DND-41 (cell line): ENCODE measurements at regions not wholly inside any gene's neighbourhood (a gene's known extent, or its start where the extent isn't known, plus 50 kb on each side); places are given as distances from the start of the nearest gene placed in this dataset.
"Not testable (repeated sequence)": the region's sequence is repeated elsewhere in the genome, so short reads cannot be mapped to it uniquely, and the experiment has no call there.

Experiments used
- EZH2 ChIP-seq: IDR thresholded peaks from 3 replicates; pipeline ENCODE4 v1.6.1; 2012; ENCODE audit warnings: borderline replicate concordance, low read depth, mild to moderate bottlenecking, moderate library complexity, low read length, inconsistent platforms; ENCODE audit not compliant: severe bottlenecking
- TF ChIP-seq, protein P1 (sequence below): IDR thresholded peaks from 2 replicates; pipeline ENCODE4 v1.5.1; 2012; ENCODE audit warnings: borderline replicate concordance, low read length, moderate library complexity, mild to moderate bottlenecking; ENCODE audit not compliant: poor library complexity, severe bottlenecking; ENCODE audit errors: extremely low read depth

DNA sequence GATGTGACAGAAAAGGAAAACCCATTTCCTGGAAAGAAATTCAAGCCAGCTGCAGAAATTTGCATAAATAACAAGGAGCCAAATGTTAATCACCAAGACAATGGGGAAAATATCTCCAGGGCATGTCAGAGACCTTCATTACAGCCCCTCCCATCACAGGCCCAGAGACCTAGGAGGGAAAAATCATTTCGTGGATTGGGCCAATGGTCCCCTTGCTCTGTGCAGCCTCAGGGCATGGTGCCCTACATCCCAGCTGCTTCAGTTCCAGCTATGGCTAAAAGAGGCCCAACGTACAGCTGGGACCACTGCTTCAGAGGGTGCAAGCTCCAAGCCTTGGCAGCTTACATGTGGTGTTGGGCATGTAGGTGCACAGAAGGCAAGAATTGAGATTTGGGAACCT lies 558.3 kb downstream of the FRK start:
- TF ChIP-seq, protein P1, sequence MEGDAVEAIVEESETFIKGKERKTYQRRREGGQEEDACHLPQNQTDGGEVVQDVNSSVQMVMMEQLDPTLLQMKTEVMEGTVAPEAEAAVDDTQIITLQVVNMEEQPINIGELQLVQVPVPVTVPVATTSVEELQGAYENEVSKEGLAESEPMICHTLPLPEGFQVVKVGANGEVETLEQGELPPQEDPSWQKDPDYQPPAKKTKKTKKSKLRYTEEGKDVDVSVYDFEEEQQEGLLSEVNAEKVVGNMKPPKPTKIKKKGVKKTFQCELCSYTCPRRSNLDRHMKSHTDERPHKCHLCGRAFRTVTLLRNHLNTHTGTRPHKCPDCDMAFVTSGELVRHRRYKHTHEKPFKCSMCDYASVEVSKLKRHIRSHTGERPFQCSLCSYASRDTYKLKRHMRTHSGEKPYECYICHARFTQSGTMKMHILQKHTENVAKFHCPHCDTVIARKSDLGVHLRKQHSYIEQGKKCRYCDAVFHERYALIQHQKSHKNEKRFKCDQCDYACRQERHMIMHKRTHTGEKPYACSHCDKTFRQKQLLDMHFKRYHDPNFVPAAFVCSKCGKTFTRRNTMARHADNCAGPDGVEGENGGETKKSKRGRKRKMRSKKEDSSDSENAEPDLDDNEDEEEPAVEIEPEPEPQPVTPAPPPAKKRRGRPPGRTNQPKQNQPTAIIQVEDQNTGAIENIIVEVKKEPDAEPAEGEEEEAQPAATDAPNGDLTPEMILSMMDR: not testable (repeated sequence)
- TF ChIP-seq EZH2: not testable (repeated sequence)
